SK-N-SH (cell line): ENCODE measurements at regions not wholly inside any gene's neighbourhood (a gene's known extent, or its start where the extent isn't known, plus 50 kb on each side); places are given as distances from the start of the nearest gene placed in this dataset.

Experiments used
- CTCF ChIA-PET: fragments of 300-600, 350-600 bp; formaldehyde crosslinking; extraction: SDS; loops from one replicate; lab custom pipeline; 2021; lab: Yijun Ruan, JAX
- POLR2A ChIA-PET: fragments of 350-600 bp; sonication (Branson Sonifier 250); formaldehyde crosslinking; extraction: SDS; loops from one replicate; lab custom pipeline; 2020; ENCODE audit warnings: antibody characterized with exemption, inconsistent platforms; lab: Yijun Ruan, JAX
- DNase-seq: peaks from one replicate; pipeline ENCODE4 v3.0.0; 2012
- H2AFZ ChIP-seq: fragments of 200-600 bp; sonication (generic); 2 replicates; pipeline ENCODE4 v1.8.1; 2016; ENCODE audit warnings: antibody characterized with exemption, mild to moderate bottlenecking, low read depth
- H3F3A ChIP-seq: fragments of 200-600 bp; sonication (generic); replicated peaks from 2 replicates; pipeline ENCODE3; 2016; ENCODE audit warnings: antibody characterized with exemption, mild to moderate bottlenecking; ENCODE audit not compliant: insufficient read depth
- H3K27ac ChIP-seq, 2 experiments: fragments of 200-500 bp in 1 of 2; fragments of 200-600 bp in 1 of 2; sonication (Bioruptor generic) in 1 of 2; sonication (generic), shearing (Covaris generic) in 1 of 2; 2 replicates each; pipeline versions ENCODE4 v1.5.1 to v1.6.1; 2014 to 2016; ENCODE audit warnings: low read depth in 2 of 2, inconsistent platforms in 1 of 2, low read length in 1 of 2, mild to moderate bottlenecking in 1 of 2, mixed read lengths in 1 of 2
- H3K27me3 ChIP-seq: fragments of 200-600 bp; sonication (generic), shearing (Covaris generic); 2 replicates; pipeline ENCODE4 v1.6.1; 2016; ENCODE audit warnings: mixed run types; ENCODE audit not compliant: insufficient read depth
- H3K36me3 ChIP-seq, 2 experiments: fragments of 200-500 bp in 1 of 2; fragments of 200-600 bp in 1 of 2; sonication (Bioruptor generic) in 1 of 2; sonication (generic) in 1 of 2; replicated peaks in 1 of 2; 2 replicates each; pipeline versions ENCODE3 to v1.5.1; 2014 to 2016; ENCODE audit warnings: low read length in 1 of 2, mild to moderate bottlenecking in 1 of 2; ENCODE audit not compliant: insufficient read depth in 2 of 2, control insufficient read depth in 1 of 2
- H3K4me1 ChIP-seq, 2 experiments: fragments of 200-500 bp in 1 of 2; fragments of 200-600 bp in 1 of 2; sonication (Bioruptor generic) in 1 of 2; sonication (generic), shearing (Covaris generic) in 1 of 2; 2 replicates each; pipeline versions ENCODE4 v1.5.1 to v1.6.1; 2014 to 2016; ENCODE audit warnings: low read depth in 1 of 2, low read length in 1 of 2, mixed run types in 1 of 2; ENCODE audit not compliant: insufficient read depth in 2 of 2, control insufficient read depth in 1 of 2
- H3K4me2 ChIP-seq: fragments of 200-600 bp; sonication (generic), shearing (Covaris generic); 2 replicates; pipeline ENCODE4 v1.6.1; 2017; ENCODE audit warnings: mixed run types
- H3K4me3 ChIP-seq, 2 experiments: fragments of 200-500 bp in 1 of 2; fragments of 200-600 bp in 1 of 2; sonication (Bioruptor generic) in 1 of 2; sonication (generic), shearing (Covaris generic) in 1 of 2; 2 replicates each; pipeline versions ENCODE4 v1.5.1 to v1.8.1; 2014 to 2016; ENCODE audit warnings: low read depth in 2 of 2, inconsistent platforms in 1 of 2, low read length in 1 of 2, mild to moderate bottlenecking in 1 of 2, mixed read lengths in 1 of 2, moderate library complexity in 1 of 2
- H3K79me2 ChIP-seq: fragments of 200-600 bp; sonication (generic); 2 replicates; pipeline ENCODE4 v1.8.1; 2017; ENCODE audit warnings: mild to moderate bottlenecking; ENCODE audit not compliant: insufficient read depth
- H3K9ac ChIP-seq: fragments of 200-600 bp; sonication (generic); 2 replicates; pipeline ENCODE4 v1.6.1; 2017; ENCODE audit warnings: mixed run types
- H3K9me2 ChIP-seq: fragments of 200-600 bp; sonication (generic); 2 replicates; pipeline ENCODE4 v1.6.1; 2017; ENCODE audit warnings: mixed run types
- H3K9me3 ChIP-seq: fragments of 200-600 bp; sonication (generic); 2 replicates; pipeline ENCODE4 v1.6.1; 2017; ENCODE audit warnings: mixed run types, mild to moderate bottlenecking, moderate library complexity
- H4K20me1 ChIP-seq: fragments of 200-600 bp; sonication (generic); 2 replicates; pipeline ENCODE4 v1.6.1; 2017; ENCODE audit warnings: mild to moderate bottlenecking, mixed run types; ENCODE audit not compliant: insufficient read depth
- EP300 ChIP-seq, 2 experiments: IDR thresholded peaks; 2 replicates each; pipeline versions ENCODE4 v1.4.0 to v1.6.1; 2012; ENCODE audit warnings: borderline replicate concordance in 1 of 2, low read depth in 1 of 2, low read length in 1 of 2
- FOSL2 ChIP-seq: IDR thresholded peaks from 2 replicates; pipeline ENCODE4 v1.4.0; 2012; ENCODE audit warnings: low read depth, mild to moderate bottlenecking, moderate library complexity, borderline replicate concordance
- GABPA ChIP-seq: IDR thresholded peaks from 2 replicates; pipeline ENCODE4 v1.4.0; 2012; ENCODE audit warnings: low read depth, mild to moderate bottlenecking
- NRF1 ChIP-seq: IDR thresholded peaks from 2 replicates; pipeline ENCODE4 v1.6.1; 2012; ENCODE audit warnings: low read depth, mild to moderate bottlenecking, low read length
- RAD21 ChIP-seq: IDR thresholded peaks from 2 replicates; pipeline ENCODE4 v1.6.1; 2012; ENCODE audit warnings: mild to moderate bottlenecking, low read length
- RCOR1 ChIP-seq: fragments of 150-350 bp; IDR thresholded peaks from 2 replicates; pipeline ENCODE4 v1.6.1; 2017; ENCODE audit warnings: antibody characterized with exemption, low read length
- RFX5 ChIP-seq: IDR thresholded peaks from 2 replicates; pipeline ENCODE4 v1.6.1; 2012; ENCODE audit warnings: mild to moderate bottlenecking, improper control_type of control experiment, low read length
- RXRA ChIP-seq: IDR thresholded peaks from 2 replicates; pipeline ENCODE4 v1.4.0; 2012; ENCODE audit warnings: low read depth, mild to moderate bottlenecking, borderline replicate concordance
- TAF1 ChIP-seq: IDR thresholded peaks from 2 replicates; pipeline ENCODE4 v1.6.1; 2012; ENCODE audit warnings: low read depth, mild to moderate bottlenecking, low read length, moderate library complexity, borderline replicate concordance
- YY1 ChIP-seq: IDR thresholded peaks from 2 replicates; pipeline ENCODE4 v1.4.0; 2012; ENCODE audit warnings: low read depth, mild to moderate bottlenecking
- WGBS: methylation state at CpG from one replicate; pipeline ENCODE4 v1.1.6; 2017; ENCODE audit warnings: low lambda C conversion rate; 5-methylcytosine and 5-hydroxymethylcytosine counted together
- TF ChIP-seq, protein P1 (sequence below): fragments of 150-350 bp; IDR thresholded peaks from 2 replicates; pipeline ENCODE4 v1.6.1; 2017; ENCODE audit warnings: antibody characterized with exemption, low read length, low read depth, borderline replicate concordance
- TF ChIP-seq, protein P2 (sequence below): IDR thresholded peaks from 2 replicates; pipeline ENCODE4 v1.6.1; 2012; ENCODE audit warnings: mild to moderate bottlenecking, low read depth, low read length, moderate library complexity
- TF ChIP-seq, protein P3 (sequence below): IDR thresholded peaks from 2 replicates; pipeline ENCODE4 v1.4.0; 2012; ENCODE audit warnings: low read depth, borderline replicate concordance
- TF ChIP-seq, protein P4 (sequence below): IDR thresholded peaks from 2 replicates; pipeline ENCODE4 v1.4.0; 2012; ENCODE audit warnings: low read depth
- TF ChIP-seq, protein P5 (sequence below): IDR thresholded peaks from 2 replicates; pipeline ENCODE4; 2012
- TF ChIP-seq, protein P6 (sequence below): fragments of 200-600 bp; sonication (generic); IDR thresholded peaks from 2 replicates; pipeline ENCODE4 v1.6.1; 2017; ENCODE audit warnings: antibody characterized with exemption, mild to moderate bottlenecking, moderate library complexity

DNA sequence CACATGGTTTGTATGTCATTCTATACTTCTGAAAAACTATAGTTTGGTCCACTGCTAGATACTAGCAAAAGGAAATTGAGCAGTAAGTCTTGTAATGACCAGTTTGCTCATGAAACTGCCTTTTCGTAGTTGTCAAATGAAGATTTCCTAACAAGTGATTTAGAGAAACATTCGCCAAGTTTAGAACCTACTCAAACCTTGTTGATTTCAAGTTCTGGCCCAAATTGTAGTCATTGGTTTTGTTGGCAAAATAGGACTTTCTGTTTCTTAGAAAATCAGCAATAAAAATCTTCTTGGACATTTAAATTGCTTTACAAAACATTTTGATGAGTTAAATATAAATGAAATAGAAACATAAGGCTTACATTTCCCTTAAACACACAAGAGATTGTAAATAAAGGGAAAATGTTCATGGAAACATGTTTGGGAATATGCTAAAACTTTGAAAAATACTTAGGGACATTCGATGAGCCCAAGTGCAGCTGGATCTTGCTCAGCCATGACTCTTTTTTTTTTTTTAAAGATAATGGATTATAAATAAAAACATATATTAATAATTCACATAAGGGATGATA, 178.5 kb upstream of the LYPLAL1 start:
- H3K27me3 ChIP-seq = no peaks in the 10 kb centered on the region
- no peak overlapping the region for H2AFZ ChIP-seq
- no peaks in the 10 kb centered on the region for H3K9me2 ChIP-seq
- 84% methylated on average over 3 of the region's 3 CpGs for WGBS
- no peaks in the 10 kb centered on the region for H3K9me3 ChIP-seq
- H3K27ac ChIP-seq = no peak overlapping the region
- no peaks in the 10 kb centered on the region for H4K20me1 ChIP-seq
- no peak overlapping the region for H3K4me3 ChIP-seq
- no peak for DNase-seq
- H3K9ac ChIP-seq = no peak overlapping the region
- H3K4me1 ChIP-seq = peaks cover 0 to 3% of the 10 kb centered on the region in 2 experiments; a peak in 2 of 4 replicates
- no peak overlapping the region for H3K4me2 ChIP-seq
- H3K79me2 ChIP-seq = no peaks in the 10 kb centered on the region
- H3K36me3 ChIP-seq = no peaks in the 10 kb centered on the region
- ChIA-PET POLR2A (no interaction called here), CTCF (interaction anchor here (0.7 kb wide), 1 partner anchor 29 kb away, joined by 5 read pairs; no protein-coding TSS in a partner anchor)
- TF ChIP-seq TAF1 (no peak), RXRA (no peak), EP300 (IDR thresholded peaks at IDR 0.05; ENCODE audit: borderline replicate concordance in 1 of 2, low read depth in 1 of 2, low read length in 1 of 2) (no peak), GABPA (no peak), FOSL2 (no peak), NRF1 (no peak), RFX5 (no peak), YY1 (no peak), RAD21 (no peak), RCOR1 (no peak)
- TF ChIP-seq, protein P1, sequence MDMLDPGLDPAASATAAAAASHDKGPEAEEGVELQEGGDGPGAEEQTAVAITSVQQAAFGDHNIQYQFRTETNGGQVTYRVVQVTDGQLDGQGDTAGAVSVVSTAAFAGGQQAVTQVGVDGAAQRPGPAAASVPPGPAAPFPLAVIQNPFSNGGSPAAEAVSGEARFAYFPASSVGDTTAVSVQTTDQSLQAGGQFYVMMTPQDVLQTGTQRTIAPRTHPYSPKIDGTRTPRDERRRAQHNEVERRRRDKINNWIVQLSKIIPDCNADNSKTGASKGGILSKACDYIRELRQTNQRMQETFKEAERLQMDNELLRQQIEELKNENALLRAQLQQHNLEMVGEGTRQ = no peak
- TF ChIP-seq, protein P2, sequence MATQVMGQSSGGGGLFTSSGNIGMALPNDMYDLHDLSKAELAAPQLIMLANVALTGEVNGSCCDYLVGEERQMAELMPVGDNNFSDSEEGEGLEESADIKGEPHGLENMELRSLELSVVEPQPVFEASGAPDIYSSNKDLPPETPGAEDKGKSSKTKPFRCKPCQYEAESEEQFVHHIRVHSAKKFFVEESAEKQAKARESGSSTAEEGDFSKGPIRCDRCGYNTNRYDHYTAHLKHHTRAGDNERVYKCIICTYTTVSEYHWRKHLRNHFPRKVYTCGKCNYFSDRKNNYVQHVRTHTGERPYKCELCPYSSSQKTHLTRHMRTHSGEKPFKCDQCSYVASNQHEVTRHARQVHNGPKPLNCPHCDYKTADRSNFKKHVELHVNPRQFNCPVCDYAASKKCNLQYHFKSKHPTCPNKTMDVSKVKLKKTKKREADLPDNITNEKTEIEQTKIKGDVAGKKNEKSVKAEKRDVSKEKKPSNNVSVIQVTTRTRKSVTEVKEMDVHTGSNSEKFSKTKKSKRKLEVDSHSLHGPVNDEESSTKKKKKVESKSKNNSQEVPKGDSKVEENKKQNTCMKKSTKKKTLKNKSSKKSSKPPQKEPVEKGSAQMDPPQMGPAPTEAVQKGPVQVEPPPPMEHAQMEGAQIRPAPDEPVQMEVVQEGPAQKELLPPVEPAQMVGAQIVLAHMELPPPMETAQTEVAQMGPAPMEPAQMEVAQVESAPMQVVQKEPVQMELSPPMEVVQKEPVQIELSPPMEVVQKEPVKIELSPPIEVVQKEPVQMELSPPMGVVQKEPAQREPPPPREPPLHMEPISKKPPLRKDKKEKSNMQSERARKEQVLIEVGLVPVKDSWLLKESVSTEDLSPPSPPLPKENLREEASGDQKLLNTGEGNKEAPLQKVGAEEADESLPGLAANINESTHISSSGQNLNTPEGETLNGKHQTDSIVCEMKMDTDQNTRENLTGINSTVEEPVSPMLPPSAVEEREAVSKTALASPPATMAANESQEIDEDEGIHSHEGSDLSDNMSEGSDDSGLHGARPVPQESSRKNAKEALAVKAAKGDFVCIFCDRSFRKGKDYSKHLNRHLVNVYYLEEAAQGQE = no peak
- TF ChIP-seq, protein P3, sequence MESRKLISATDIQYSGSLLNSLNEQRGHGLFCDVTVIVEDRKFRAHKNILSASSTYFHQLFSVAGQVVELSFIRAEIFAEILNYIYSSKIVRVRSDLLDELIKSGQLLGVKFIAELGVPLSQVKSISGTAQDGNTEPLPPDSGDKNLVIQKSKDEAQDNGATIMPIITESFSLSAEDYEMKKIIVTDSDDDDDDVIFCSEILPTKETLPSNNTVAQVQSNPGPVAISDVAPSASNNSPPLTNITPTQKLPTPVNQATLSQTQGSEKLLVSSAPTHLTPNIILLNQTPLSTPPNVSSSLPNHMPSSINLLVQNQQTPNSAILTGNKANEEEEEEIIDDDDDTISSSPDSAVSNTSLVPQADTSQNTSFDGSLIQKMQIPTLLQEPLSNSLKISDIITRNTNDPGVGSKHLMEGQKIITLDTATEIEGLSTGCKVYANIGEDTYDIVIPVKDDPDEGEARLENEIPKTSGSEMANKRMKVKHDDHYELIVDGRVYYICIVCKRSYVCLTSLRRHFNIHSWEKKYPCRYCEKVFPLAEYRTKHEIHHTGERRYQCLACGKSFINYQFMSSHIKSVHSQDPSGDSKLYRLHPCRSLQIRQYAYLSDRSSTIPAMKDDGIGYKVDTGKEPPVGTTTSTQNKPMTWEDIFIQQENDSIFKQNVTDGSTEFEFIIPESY = no peak
- TF ChIP-seq, protein P4, sequence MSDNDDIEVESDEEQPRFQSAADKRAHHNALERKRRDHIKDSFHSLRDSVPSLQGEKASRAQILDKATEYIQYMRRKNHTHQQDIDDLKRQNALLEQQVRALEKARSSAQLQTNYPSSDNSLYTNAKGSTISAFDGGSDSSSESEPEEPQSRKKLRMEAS = no peak
- TF ChIP-seq, protein P5, sequence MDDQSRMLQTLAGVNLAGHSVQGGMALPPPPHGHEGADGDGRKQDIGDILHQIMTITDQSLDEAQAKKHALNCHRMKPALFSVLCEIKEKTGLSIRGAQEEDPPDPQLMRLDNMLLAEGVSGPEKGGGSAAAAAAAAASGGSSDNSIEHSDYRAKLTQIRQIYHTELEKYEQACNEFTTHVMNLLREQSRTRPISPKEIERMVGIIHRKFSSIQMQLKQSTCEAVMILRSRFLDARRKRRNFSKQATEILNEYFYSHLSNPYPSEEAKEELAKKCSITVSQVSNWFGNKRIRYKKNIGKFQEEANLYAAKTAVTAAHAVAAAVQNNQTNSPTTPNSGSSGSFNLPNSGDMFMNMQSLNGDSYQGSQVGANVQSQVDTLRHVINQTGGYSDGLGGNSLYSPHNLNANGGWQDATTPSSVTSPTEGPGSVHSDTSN = no peak
- TF ChIP-seq, protein P6, sequence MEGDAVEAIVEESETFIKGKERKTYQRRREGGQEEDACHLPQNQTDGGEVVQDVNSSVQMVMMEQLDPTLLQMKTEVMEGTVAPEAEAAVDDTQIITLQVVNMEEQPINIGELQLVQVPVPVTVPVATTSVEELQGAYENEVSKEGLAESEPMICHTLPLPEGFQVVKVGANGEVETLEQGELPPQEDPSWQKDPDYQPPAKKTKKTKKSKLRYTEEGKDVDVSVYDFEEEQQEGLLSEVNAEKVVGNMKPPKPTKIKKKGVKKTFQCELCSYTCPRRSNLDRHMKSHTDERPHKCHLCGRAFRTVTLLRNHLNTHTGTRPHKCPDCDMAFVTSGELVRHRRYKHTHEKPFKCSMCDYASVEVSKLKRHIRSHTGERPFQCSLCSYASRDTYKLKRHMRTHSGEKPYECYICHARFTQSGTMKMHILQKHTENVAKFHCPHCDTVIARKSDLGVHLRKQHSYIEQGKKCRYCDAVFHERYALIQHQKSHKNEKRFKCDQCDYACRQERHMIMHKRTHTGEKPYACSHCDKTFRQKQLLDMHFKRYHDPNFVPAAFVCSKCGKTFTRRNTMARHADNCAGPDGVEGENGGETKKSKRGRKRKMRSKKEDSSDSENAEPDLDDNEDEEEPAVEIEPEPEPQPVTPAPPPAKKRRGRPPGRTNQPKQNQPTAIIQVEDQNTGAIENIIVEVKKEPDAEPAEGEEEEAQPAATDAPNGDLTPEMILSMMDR = no peak
- H3F3A ChIP-seq = no peaks in the 10 kb centered on the region
